Astrocyte (in vitro differentiated cells and primary cell): ENCODE measurements at regions not wholly inside any gene's neighbourhood (a gene's known extent, or its start where the extent isn't known, plus 50 kb on each side); places are given as distances from the start of the nearest gene placed in this dataset.

Experiments
- CTCF ChIP-seq: IDR thresholded peaks from 2 replicates; pipeline ENCODE4 v1.5.1; 2011; ENCODE audit warnings: low read depth, mild to moderate bottlenecking, inconsistent platforms, low read length, moderate library complexity; ENCODE audit not compliant: insufficient read depth
- EZH2 ChIP-seq: IDR thresholded peaks from 2 replicates; pipeline ENCODE4 v1.6.1; 2012; ENCODE audit warnings: mild to moderate bottlenecking, low read length, inconsistent platforms; ENCODE audit not compliant: insufficient read depth

GRCh38 chr2:20143263-20143662 is 81.7 kb downstream of the SDC1 start:
- no peak for TF ChIP-seq CTCF
- no peak for TF ChIP-seq EZH2
